Testis (tissue), 2 donors: ENCODE measurements at regions not wholly inside any gene's neighbourhood (a gene's known extent, or its start where the extent isn't known, plus 50 kb on each side); places are given as distances from the start of the nearest gene placed in this dataset.

Source experiments
- DNase-seq: peaks from one replicate; pipeline ENCODE4 v3.0.0-alpha.2; 2019
- H3K27ac ChIP-seq, 2 donors: fragments of 200-600 bp; sonication (generic); one replicate each; pipeline ENCODE4 v1.5.1; 2019
- H3K27me3 ChIP-seq: fragments of 200-600 bp; sonication (generic); one replicate; pipeline ENCODE4 v1.5.1; 2019
- H3K36me3 ChIP-seq: fragments of 200-600 bp; sonication (generic); one replicate; pipeline ENCODE4 v1.5.1; 2017; ENCODE audit warnings: low read depth; ENCODE audit errors: missing control alignments
- H3K4me1 ChIP-seq: fragments of 200-600 bp; sonication (generic); one replicate; pipeline ENCODE4 v1.5.1; 2019
- H3K4me3 ChIP-seq, 2 donors: fragments of 200-600 bp; sonication (generic); one replicate each; pipeline ENCODE4 v1.5.1; 2017 to 2019
- H3K9me3 ChIP-seq: fragments of 200-600 bp; sonication (generic); one replicate; pipeline ENCODE4 v1.5.1; 2017
- CTCF ChIP-seq, 3 experiments: fragments of 450-650 bp in 2 of 3; fragments of 200-600 bp in 1 of 3; sonication (generic) in 1 of 3; IDR thresholded peaks; one replicate each; pipeline ENCODE4 v1.5.1; 2016 to 2019; ENCODE audit warnings: antibody characterized with exemption in 3 of 3, mild to moderate bottlenecking in 2 of 3, moderate library complexity in 1 of 3
- POLR2A ChIP-seq: fragments of 450-650 bp; IDR thresholded peaks from one replicate; pipeline ENCODE4 v1.6.1; 2017; ENCODE audit warnings: antibody characterized with exemption, mild to moderate bottlenecking, moderate library complexity
- WGBS, 2 donors: methylation state at CpG; one replicate each; pipeline ENCODE4 v1.1.5; 2018; 5-methylcytosine and 5-hydroxymethylcytosine counted together
- intact Hi-C: fragments of 100-400 bp; cut with DNase I; formaldehyde crosslinking; loops from one replicate; pipeline ENCODE4 v1.15.1; 2023; ENCODE audit warnings: low total_unique reads

GRCh38 chr1:221806236-221806635 is 64.3 kb upstream of the DUSP10 start:
- H3K4me1 ChIP-seq, result no peaks in the 10 kb centered on the region
- H3K9me3 ChIP-seq, result no peaks in the 10 kb centered on the region
- intact Hi-C loops, result no loop called here
- H3K36me3 ChIP-seq, result no peaks in the 10 kb centered on the region
- no peak for DNase-seq
- H3K4me3 ChIP-seq, result no peak overlapping the region
- TF ChIP-seq POLR2A (no peak), CTCF (IDR thresholded peaks at IDR 0.05) (no peak)
- WGBS, 2 donors, result 94 to 96% methylated on average over 1 of the region's 1 CpG
- H3K27me3 ChIP-seq, result no peaks in the 10 kb centered on the region
- no peak overlapping the region for H3K27ac ChIP-seq

GRCh38 chr1:221805121-221805520 is 63.2 kb upstream of the DUSP10 start:
- Histone ChIP-seq H3K27me3 (no peaks in the 10 kb centered on the region), H3K36me3 (no peaks in the 10 kb centered on the region), H3K4me3 (no peak overlapping the region), H3K27ac (no peak overlapping the region), H3K4me1 (no peaks in the 10 kb centered on the region), H3K9me3 (no peaks in the 10 kb centered on the region)
- TF ChIP-seq CTCF (IDR thresholded peaks at IDR 0.05) (no peak), POLR2A (no peak)
- DNase-seq, result no peak
- 89 to 100% methylated on average over 1 of the region's 1 CpG for WGBS, 2 donors
- intact Hi-C loops, result no loop called here

GRCh38 chr1:221804303-221804702 is 62.4 kb upstream of the DUSP10 start:
- no peaks in the 10 kb centered on the region for H3K27me3 ChIP-seq
- WGBS, 2 donors, result 71 to 76% methylated on average over 3 of the region's 3 CpGs
- TF ChIP-seq POLR2A (no peak), CTCF (IDR thresholded peaks at IDR 0.05) (no peak)
- no peak overlapping the region for H3K4me3 ChIP-seq
- H3K27ac ChIP-seq, result no peak overlapping the region
- intact Hi-C loops, result no loop called here
- H3K4me1 ChIP-seq, result no peaks in the 10 kb centered on the region
- no peaks in the 10 kb centered on the region for H3K9me3 ChIP-seq
- no peak for DNase-seq
- H3K36me3 ChIP-seq, result no peaks in the 10 kb centered on the region

- no peak overlapping the region for H3K4me3 ChIP-seq
- 73 to 82% methylated on average over 1 of the region's 1 CpG for WGBS, 2 donors
- TF ChIP-seq POLR2A (no peak), CTCF (IDR thresholded peaks at IDR 0.05) (no peak)
- intact Hi-C loops, result no loop called here
- no peak overlapping the region for H3K27ac ChIP-seq
- no peaks in the 10 kb centered on the region for H3K9me3 ChIP-seq
- no peaks in the 10 kb centered on the region for H3K27me3 ChIP-seq
- no peaks in the 10 kb centered on the region for H3K36me3 ChIP-seq
- no peak for DNase-seq
- H3K4me1 ChIP-seq, result no peaks in the 10 kb centered on the region
Observed at GRCh38 chr1:221801773-221802516, 60.1 kb upstream of the DUSP10 start.

- Histone ChIP-seq H3K27me3 (no peaks in the 10 kb centered on the region), H3K4me3 (no peak overlapping the region), H3K4me1 (no peaks in the 10 kb centered on the region), H3K36me3 (no peaks in the 10 kb centered on the region), H3K27ac (no peak overlapping the region), H3K9me3 (no peaks in the 10 kb centered on the region)
- TF ChIP-seq CTCF (IDR thresholded peaks at IDR 0.05), result no peak
- no peak for TF ChIP-seq POLR2A
- intact Hi-C loops, result no loop called here
- DNase-seq, result no peak
- WGBS, 2 donors, result 85 to 96% methylated on average over 3 of the region's 3 CpGs
Observed at GRCh38 chr1:221801251-221801661, 59.4 kb upstream of the DUSP10 start.
